ACC112 (cell line): ENCODE measurements at regions not wholly inside any gene's neighbourhood (a gene's known extent, or its start where the extent isn't known, plus 50 kb on each side); places are given as distances from the start of the nearest gene placed in this dataset.

Source experiments
- H2AFZ ChIP-seq: fragments of 200-600 bp; sonication (generic); one replicate; pipeline ENCODE4 v1.6.0; 2017; ENCODE audit warnings: antibody characterized with exemption, low read length; ENCODE audit not compliant: unreplicated experiment
- H3K27ac ChIP-seq: fragments of 200-600 bp; sonication (generic); 2 replicates; pipeline ENCODE4 v1.5.1; 2014; ENCODE audit warnings: low read depth, mild to moderate bottlenecking, antibody characterized with exemption, low read length, moderate library complexity
- H3K27me3 ChIP-seq: fragments of 200-600 bp; sonication (generic); 2 replicates; pipeline ENCODE4 v1.6.1; 2014; ENCODE audit warnings: mild to moderate bottlenecking, antibody characterized with exemption, low read length, moderate library complexity, mixed read lengths; ENCODE audit not compliant: insufficient read depth
- H3K36me3 ChIP-seq: fragments of 200-600 bp; sonication (generic); 2 replicates; pipeline ENCODE4 v1.6.1; 2016; ENCODE audit warnings: mild to moderate bottlenecking, antibody characterized with exemption, low read length, moderate library complexity, mixed read lengths; ENCODE audit not compliant: insufficient read depth
- H3K4me1 ChIP-seq: fragments of 200-600 bp; sonication (generic); one replicate; pipeline ENCODE4 v1.6.1; 2016; ENCODE audit warnings: low read length, mixed read lengths; ENCODE audit not compliant: insufficient read depth, unreplicated experiment, control insufficient read depth
- H3K4me3 ChIP-seq: fragments of 200-600 bp; sonication (generic); 2 replicates; pipeline ENCODE4 v1.5.1; 2014; ENCODE audit warnings: mild to moderate bottlenecking, low read depth, low read length
- H3K79me2 ChIP-seq: fragments of 200-600 bp; sonication (generic); one replicate; pipeline ENCODE4 v1.6.0; 2016; ENCODE audit warnings: low read length; ENCODE audit not compliant: control insufficient read depth, unreplicated experiment, insufficient read depth

DNA sequence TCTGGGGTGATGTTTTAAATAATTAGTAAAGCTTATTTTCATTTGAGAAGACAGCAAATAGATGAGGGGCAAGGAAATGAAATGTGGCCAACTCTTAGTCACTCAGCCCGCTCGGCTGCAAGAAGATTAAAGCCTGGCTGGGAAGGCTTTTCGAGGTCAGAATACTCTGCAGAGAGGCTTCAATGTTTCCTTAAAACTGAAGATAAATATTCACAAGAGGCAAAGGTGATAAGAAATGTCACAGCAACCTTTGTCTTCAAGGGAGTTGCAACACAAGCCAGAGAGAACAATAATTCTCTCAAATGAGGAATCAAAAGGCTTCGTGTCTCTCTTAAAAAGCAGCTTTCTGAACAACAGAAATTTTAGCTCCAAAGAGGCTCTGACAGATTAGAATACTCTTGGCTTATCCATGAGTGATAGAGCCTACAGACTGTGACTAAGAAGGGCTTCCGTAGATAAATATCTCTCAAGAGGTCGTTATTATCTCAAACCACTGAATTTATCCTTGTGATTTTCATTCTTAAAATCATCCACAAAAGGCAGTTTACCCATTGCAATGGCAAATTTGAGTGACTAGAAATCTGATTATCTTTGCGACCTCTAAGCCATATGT lies 92.5 kb downstream of the KLF6 start:
- Histone ChIP-seq H3K36me3 (no peaks in the 10 kb centered on the region), H3K4me3 (no peak overlapping the region), H3K4me1 (no peaks in the 10 kb centered on the region), H3K27ac (no peak overlapping the region), H3K79me2 (no peaks in the 10 kb centered on the region), H2AFZ (no peak overlapping the region), H3K27me3 (0 out of 2 replicates have a peak, but pooled peaks cover 3% of the 10 kb centered on the region)

DNA sequence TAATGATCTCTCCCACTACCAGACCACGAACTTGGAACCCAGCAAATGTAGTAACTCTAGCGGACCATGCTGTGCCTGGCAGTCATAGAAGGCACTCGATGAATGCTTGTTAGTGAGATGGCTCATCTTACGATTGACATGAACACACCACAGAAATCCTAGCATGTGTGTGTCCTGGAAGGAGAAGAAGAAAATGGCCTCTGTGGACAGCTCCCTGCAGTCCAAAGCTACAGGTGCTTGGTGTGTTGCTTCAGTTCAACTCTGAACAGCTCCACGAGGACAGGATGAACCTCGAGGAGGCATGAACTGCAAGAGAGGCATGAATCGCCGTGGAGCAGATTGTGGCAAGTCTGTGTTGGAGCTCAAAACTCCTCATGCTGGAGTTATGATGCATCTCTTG lies 93.5 kb downstream of the KLF6 start:
- Histone ChIP-seq H3K27me3 (no peaks in the 10 kb centered on the region), H3K36me3 (no peaks in the 10 kb centered on the region), H2AFZ (no peak overlapping the region), H3K79me2 (no peaks in the 10 kb centered on the region), H3K4me1 (no peaks in the 10 kb centered on the region), H3K27ac (no peak overlapping the region), H3K4me3 (no peak overlapping the region)

DNA sequence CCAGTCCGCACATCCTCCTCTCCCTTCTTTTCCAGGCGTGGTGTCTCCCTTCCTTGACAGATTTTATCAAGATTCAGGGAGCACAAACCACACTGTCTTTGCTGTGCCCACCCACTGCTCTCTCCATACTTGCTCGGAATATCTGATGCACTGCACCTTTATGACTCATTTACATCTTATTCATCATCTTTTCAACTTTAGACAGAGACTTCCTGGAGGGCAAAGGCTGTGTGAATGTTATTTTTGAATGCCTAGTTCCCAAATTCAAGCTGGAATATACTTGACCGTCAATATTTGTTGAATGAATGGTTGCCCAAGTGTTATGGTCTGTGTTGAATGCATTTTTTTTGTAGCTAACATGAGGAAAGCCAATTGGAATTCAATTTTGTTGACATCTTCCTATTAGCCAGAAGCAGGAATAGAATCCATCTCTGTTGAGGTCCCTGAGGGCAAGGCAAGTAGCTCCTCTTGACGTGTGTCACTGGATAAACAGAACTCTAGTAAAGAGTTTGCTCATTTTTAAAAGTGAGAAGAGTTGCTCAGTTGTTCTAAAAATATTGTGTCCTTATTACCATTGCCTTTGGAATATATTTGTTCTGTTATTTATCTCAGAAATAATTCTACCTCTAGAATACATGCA lies 95.0 kb downstream of the KLF6 start:
- H3K27me3 ChIP-seq = no peaks in the 10 kb centered on the region
- H2AFZ ChIP-seq = no peak overlapping the region
- H3K4me1 ChIP-seq = no peaks in the 10 kb centered on the region
- no peak overlapping the region for H3K4me3 ChIP-seq
- no peak overlapping the region for H3K27ac ChIP-seq
- no peaks in the 10 kb centered on the region for H3K36me3 ChIP-seq
- no peaks in the 10 kb centered on the region for H3K79me2 ChIP-seq

DNA sequence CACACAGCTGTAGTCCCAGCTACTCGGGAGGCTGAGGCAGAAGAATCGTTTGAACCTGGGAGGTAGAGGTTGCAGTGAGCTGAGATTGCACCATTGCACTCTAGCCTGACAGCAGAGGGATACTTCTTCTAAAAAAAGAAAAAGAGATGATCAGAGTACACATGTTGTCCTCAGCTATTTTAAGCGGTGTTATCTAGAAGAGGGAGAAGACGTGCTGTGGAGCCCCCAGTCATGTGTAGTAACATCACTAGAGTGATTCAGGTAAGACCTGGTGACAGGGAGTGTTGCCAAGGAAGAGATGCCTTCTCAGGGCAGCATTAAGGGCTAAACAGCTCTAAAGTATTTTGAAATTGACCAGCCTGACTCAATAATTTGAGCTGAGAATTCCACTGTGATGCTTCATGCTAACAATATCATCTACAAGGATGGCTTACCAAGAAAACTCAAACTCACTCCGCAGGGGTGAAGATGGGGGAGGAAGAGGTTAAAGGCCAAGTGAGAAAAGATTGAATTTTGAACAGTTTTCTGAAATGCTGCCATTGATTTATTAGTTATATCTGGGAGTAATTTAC lies 97.4 kb downstream of the KLF6 start:
- Histone ChIP-seq H2AFZ (no peak overlapping the region), H3K4me1 (no peaks in the 10 kb centered on the region), H3K4me3 (no peak overlapping the region), H3K79me2 (no peaks in the 10 kb centered on the region), H3K27me3 (no peaks in the 10 kb centered on the region), H3K36me3 (no peaks in the 10 kb centered on the region), H3K27ac (no peak overlapping the region)

DNA sequence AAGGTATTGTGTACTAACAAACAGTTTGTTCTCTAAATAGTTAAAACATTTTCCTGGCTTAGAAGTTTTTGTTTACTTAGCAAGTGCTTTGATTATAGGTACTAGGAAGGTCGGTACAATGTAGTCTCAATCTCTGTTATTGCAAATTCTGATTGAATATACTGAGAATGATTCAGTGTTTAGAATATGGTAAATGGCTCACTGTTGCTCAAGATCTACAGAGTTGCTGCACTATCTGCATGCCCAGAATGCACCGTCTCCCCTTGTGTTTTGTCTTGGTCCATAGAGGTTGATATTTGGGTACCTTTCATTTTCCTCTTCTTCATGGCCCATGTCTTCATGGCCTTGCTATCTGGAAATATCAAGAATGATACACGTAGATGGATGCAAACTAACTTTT lies 99.6 kb downstream of the KLF6 start:
- Histone ChIP-seq H3K4me1 (no peaks in the 10 kb centered on the region), H2AFZ (no peak overlapping the region), H3K27ac (no peak overlapping the region), H3K36me3 (no peaks in the 10 kb centered on the region), H3K4me3 (no peak overlapping the region), H3K79me2 (no peaks in the 10 kb centered on the region), H3K27me3 (no peaks in the 10 kb centered on the region)

DNA sequence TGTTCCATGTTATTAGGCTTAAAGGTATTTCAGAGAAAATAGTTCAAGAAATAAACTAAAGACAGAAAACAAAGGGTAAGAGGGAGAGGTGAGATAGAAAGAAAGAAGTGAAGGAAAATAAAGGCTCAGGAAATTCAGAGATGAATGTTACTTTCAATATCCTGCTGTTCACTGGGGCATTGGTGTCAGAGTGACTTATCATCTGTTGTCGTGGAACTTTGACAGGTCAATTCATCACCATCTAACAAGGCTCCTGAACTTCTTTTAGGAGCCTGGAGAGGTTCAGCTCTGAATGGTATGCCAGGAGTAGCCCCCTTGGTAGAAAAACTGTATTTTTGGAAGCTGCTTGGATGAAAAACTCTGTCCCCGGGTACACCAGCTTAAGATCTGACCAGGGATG lies 100.1 kb downstream of the KLF6 start:
- Histone ChIP-seq H3K27ac (no peak overlapping the region), H2AFZ (no peak overlapping the region)

DNA sequence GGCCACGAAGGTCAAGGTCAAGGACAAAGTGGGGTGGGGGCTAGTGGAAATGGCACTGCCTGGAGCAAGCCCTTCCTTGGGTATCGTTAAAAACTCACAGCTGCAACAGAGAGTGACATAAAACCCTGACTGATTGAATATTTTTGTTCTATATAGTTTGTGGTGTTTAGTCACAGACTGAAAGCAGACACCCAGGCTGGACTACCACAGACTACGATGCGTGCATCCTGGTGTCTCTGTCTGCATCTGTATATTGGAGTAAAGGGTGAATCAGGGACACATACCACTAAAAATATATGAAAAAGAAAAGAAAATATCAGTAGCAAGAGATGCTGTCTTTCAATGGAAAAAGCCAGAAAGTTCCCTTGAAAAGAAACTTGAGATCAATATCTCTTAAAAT lies 101.4 kb downstream of the KLF6 start:
- H3K4me1 ChIP-seq = no peaks in the 10 kb centered on the region
- H3K27ac ChIP-seq = no peak overlapping the region
- H2AFZ ChIP-seq = no peak overlapping the region
- no peaks in the 10 kb centered on the region for H3K27me3 ChIP-seq
- no peak overlapping the region for H3K4me3 ChIP-seq
- H3K36me3 ChIP-seq = no peaks in the 10 kb centered on the region
- H3K79me2 ChIP-seq = no peaks in the 10 kb centered on the region

More for the DNA sequence above, 100.1 kb downstream of the KLF6 start:
- Histone ChIP-seq H3K4me3 (no peak overlapping the region), H3K27me3 (no peaks in the 10 kb centered on the region), H3K36me3 (no peaks in the 10 kb centered on the region), H3K79me2 (no peaks in the 10 kb centered on the region), H3K4me1 (no peaks in the 10 kb centered on the region)

DNA sequence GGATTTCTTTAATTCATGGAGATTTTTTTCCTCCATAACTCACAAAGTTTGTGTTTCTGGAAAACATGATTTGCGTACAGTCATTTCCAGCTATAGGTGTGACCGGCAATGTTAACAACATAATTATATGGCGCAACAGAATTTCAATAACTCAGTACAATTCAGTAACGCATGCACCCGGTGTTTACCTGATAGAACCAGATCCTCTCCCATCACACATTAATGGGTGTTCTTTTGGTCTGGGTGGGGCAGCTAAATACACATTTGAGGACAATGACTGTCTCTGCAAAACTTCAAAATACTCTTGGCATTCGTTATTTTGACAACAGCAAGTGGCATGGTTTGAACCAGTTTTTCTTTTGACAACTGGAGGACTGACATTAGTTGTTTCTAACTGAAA lies 102.3 kb downstream of the KLF6 start:
- no peaks in the 10 kb centered on the region for H3K27me3 ChIP-seq
- H3K4me1 ChIP-seq = no peaks in the 10 kb centered on the region
- no peaks in the 10 kb centered on the region for H3K79me2 ChIP-seq
- no peaks in the 10 kb centered on the region for H3K36me3 ChIP-seq
- no peak overlapping the region for H2AFZ ChIP-seq
- H3K4me3 ChIP-seq = no peak overlapping the region
- H3K27ac ChIP-seq = no peak overlapping the region

DNA sequence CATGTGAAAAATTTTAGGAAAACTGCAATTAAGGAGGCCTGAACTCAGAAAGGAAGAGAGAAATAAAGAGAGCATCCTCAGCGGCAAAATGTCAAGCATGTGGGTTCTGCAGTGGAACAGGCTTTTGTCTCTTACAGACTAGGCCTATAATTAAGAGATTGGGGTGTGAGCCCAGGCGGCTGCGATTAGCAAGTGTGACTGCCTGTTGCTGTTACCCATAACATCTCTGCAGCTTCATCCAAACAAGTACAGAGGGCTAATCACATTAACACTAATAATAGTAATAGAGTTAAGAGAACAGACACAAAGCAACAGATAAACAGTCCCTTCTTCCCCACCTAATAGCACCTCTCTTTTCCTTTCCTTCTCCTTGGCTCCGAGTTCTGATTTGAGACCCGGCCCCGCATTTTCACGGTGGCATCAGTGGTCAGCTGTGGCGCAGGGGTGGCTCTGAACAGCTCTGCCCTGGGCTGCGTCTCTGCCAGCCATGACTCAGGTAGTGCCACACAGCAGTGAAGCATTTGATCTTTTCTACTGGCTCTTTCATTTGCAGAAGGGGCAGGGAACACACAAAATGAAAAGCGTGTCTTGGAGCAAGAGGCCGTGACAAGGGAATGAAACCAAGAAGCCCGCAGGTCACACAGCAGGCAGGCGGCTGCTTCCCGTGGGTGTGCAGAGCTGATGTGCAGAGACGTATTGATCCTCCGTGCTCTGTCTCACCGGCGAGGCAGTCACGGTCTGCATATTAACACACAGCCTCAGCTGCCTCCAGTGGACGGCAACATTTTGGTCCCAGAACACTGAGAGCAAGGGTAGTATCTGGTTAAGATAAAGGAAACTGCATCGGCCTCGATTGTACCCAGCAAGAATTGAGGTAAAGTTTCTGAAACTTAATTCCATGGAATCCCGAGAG lies 103.1 kb downstream of the KLF6 start:
- H3K4me3 ChIP-seq = no peak overlapping the region
- no peaks in the 10 kb centered on the region for H3K36me3 ChIP-seq
- no peaks in the 10 kb centered on the region for H3K79me2 ChIP-seq
- no peaks in the 10 kb centered on the region for H3K27me3 ChIP-seq
- H2AFZ ChIP-seq = no peak overlapping the region
- H3K4me1 ChIP-seq = no peaks in the 10 kb centered on the region
- H3K27ac ChIP-seq = no peak overlapping the region

DNA sequence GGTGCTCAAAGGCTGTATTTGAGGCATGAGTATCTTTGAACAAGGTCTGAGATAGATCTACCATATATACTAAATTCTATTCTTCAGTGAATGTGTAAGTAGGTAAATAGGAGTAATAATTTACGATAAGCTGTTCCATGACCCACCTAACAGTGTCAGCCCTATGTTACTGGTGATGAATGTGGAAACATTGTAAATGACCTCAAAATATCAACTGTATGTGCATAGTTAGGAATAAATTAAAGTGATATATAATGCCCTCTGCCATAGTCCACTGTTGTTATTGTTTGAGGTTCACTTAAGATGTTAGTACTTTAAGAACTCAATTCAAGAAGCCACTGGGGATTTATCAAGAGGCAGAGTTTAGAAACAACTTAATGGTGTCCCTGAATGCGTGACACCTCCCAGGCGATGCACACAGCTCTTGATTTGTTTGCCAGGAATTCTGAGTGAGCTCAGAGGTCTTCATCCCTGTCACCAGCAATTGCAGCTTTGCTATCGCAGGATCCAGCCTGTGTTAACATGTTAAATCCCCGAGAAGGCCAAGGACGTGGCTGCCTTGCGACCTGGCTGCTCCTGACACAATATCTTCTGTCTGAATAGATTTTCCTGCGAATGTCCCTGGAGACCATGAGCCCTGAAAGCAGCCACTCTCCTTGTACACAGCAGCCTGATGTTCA lies 104.9 kb downstream of the KLF6 start:
- no peaks in the 10 kb centered on the region for H3K27me3 ChIP-seq
- no peaks in the 10 kb centered on the region for H3K4me1 ChIP-seq
- H3K36me3 ChIP-seq = no peaks in the 10 kb centered on the region
- H3K79me2 ChIP-seq = no peaks in the 10 kb centered on the region
- H2AFZ ChIP-seq = no peak overlapping the region
- H3K4me3 ChIP-seq = no peak overlapping the region
- no peak overlapping the region for H3K27ac ChIP-seq
